ENCODE measurements at regions not wholly inside any gene's neighbourhood (a gene's known extent, or its start where the extent isn't known, plus 50 kb on each side); places are given as distances from the start of the nearest gene placed in this dataset.

GRCh38 chr10:35704401-35704800 lies 62.3 kb upstream of the FZD8 start:
- H3K27me3 ChIP-seq (ENCODE audit: insufficient read depth, low read length), result peaks cover 5% of the 10 kb centered on the region
- H3K79me2 ChIP-seq (ENCODE audit: insufficient read depth, low read length), result no peaks in the 10 kb centered on the region
- no peaks in the 10 kb centered on the region for H4K20me1 ChIP-seq (ENCODE audit: insufficient read depth, low read length)
- no peak overlapping the region for H3K4me3 ChIP-seq (ENCODE audit: insufficient read depth, low read length)
- TF ChIP-seq CTCF (IDR thresholded peaks at IDR 0.05; ENCODE audit: extremely low read depth, low read depth, low read length), result no peak
- no peaks in the 10 kb centered on the region for H3K4me1 ChIP-seq (ENCODE audit: insufficient read depth, low read length)
- no peak overlapping the region for H3K4me2 ChIP-seq (ENCODE audit: insufficient read depth, low read length)
- H3K36me3 ChIP-seq (ENCODE audit: insufficient read depth, low read length), result no peaks in the 10 kb centered on the region
- H3K27ac ChIP-seq (ENCODE audit: low read depth, low read length), result no peak overlapping the region
- no peaks in the 10 kb centered on the region for H3K9me3 ChIP-seq (ENCODE audit: low read depth, low read length)
- H2AFZ ChIP-seq (ENCODE audit: low read length), result no peak overlapping the region
- DNase-seq (ENCODE audit: insufficient read length, low spot score, missing footprints), result no peak

- TF ChIP-seq CTCF (IDR thresholded peaks at IDR 0.05; ENCODE audit: extremely low read depth, low read depth, low read length), result no peak
- Histone ChIP-seq H3K4me1 (ENCODE audit: insufficient read depth, low read length) (no peaks in the 10 kb centered on the region), H3K79me2 (ENCODE audit: insufficient read depth, low read length) (no peaks in the 10 kb centered on the region), H3K27me3 (ENCODE audit: insufficient read depth, low read length) (peaks cover 8% of the 10 kb centered on the region), H4K20me1 (ENCODE audit: insufficient read depth, low read length) (no peaks in the 10 kb centered on the region), H3K4me3 (ENCODE audit: insufficient read depth, low read length) (no peak overlapping the region), H2AFZ (ENCODE audit: low read length) (no peak overlapping the region), H3K9me3 (ENCODE audit: low read depth, low read length) (no peaks in the 10 kb centered on the region), H3K4me2 (ENCODE audit: insufficient read depth, low read length) (no peak overlapping the region), H3K36me3 (ENCODE audit: insufficient read depth, low read length) (no peaks in the 10 kb centered on the region), H3K27ac (ENCODE audit: low read depth, low read length) (no peak overlapping the region)
- DNase-seq (ENCODE audit: insufficient read length, low spot score, missing footprints), result no peak
These were observed 58.4 kb upstream of the FZD8 start for GRCh38 chr10:35700487-35700882.

- Histone ChIP-seq H3K4me3 (ENCODE audit: insufficient read depth, low read length) (no peak overlapping the region), H3K27ac (ENCODE audit: low read depth, low read length) (no peak overlapping the region), H3K9me3 (ENCODE audit: low read depth, low read length) (no peaks in the 10 kb centered on the region), H3K79me2 (ENCODE audit: insufficient read depth, low read length) (no peaks in the 10 kb centered on the region), H2AFZ (ENCODE audit: low read length) (no peak overlapping the region), H3K27me3 (ENCODE audit: insufficient read depth, low read length) (peaks cover 8% of the 10 kb centered on the region), H3K4me2 (ENCODE audit: insufficient read depth, low read length) (no peak overlapping the region), H3K4me1 (ENCODE audit: insufficient read depth, low read length) (no peaks in the 10 kb centered on the region), H3K36me3 (ENCODE audit: insufficient read depth, low read length) (no peaks in the 10 kb centered on the region), H4K20me1 (ENCODE audit: insufficient read depth, low read length) (no peaks in the 10 kb centered on the region)
- no peak for TF ChIP-seq CTCF (IDR thresholded peaks at IDR 0.05; ENCODE audit: extremely low read depth, low read depth, low read length)
- DNase-seq (ENCODE audit: insufficient read length, low spot score, missing footprints), result no peak
These were observed 57.9 kb upstream of the FZD8 start for GRCh38 chr10:35699848-35700486.

- H3K27ac ChIP-seq (ENCODE audit: low read depth, low read length), result no peak overlapping the region
- no peaks in the 10 kb centered on the region for H3K9me3 ChIP-seq (ENCODE audit: low read depth, low read length)
- H3K27me3 ChIP-seq (ENCODE audit: insufficient read depth, low read length), result peaks cover 8% of the 10 kb centered on the region
- no peak for TF ChIP-seq CTCF (IDR thresholded peaks at IDR 0.05; ENCODE audit: extremely low read depth, low read depth, low read length)
- no peaks in the 10 kb centered on the region for H3K79me2 ChIP-seq (ENCODE audit: insufficient read depth, low read length)
- no peak overlapping the region for H3K4me2 ChIP-seq (ENCODE audit: insufficient read depth, low read length)
- peak; percentile 62 for DNase-seq (ENCODE audit: insufficient read length, low spot score, missing footprints)
- no peaks in the 10 kb centered on the region for H3K4me1 ChIP-seq (ENCODE audit: insufficient read depth, low read length)
- H3K36me3 ChIP-seq (ENCODE audit: insufficient read depth, low read length), result no peaks in the 10 kb centered on the region
- no peaks in the 10 kb centered on the region for H4K20me1 ChIP-seq (ENCODE audit: insufficient read depth, low read length)
- H3K4me3 ChIP-seq (ENCODE audit: insufficient read depth, low read length), result no peak overlapping the region
- H2AFZ ChIP-seq (ENCODE audit: low read length), result no peak overlapping the region
These were observed 54.5 kb upstream of the FZD8 start for GRCh38 chr10:35696392-35697287.

Data from osteoblast (primary cell).